ENCODE measurements at regions not wholly inside any gene's neighbourhood (a gene's known extent, or its start where the extent isn't known, plus 50 kb on each side); places are given as distances from the start of the nearest gene placed in this dataset.
A peak's percentile ranks its signal among the peaks of the same experiment; 100 is the strongest.
"Not testable (repeated sequence)": the region's sequence is repeated elsewhere in the genome, so short reads cannot be mapped to it uniquely, and the experiment has no call there.

- no peaks in the 10 kb centered on the region for H3K36me3 ChIP-seq (ENCODE audit: control insufficient read depth, insufficient read depth, low read length)
- WGBS (ENCODE audit: insufficient coverage), result 81% methylated on average over 5 of the region's 8 CpGs
- H3K4me1 ChIP-seq (ENCODE audit: control insufficient read depth, insufficient read depth, low read length), result peaks cover 41% of the 10 kb centered on the region
- H3K4me3 ChIP-seq (ENCODE audit: low read depth, low read length), result no peak overlapping the region
- H3K27me3 ChIP-seq (ENCODE audit: control insufficient read depth, insufficient read depth, low read length), result peaks cover 7% of the 10 kb centered on the region
- no peak overlapping the region for H3K27ac ChIP-seq (ENCODE audit: low read depth, low read length)
- peaks cover 3% of the 10 kb centered on the region for H3K9me3 ChIP-seq (ENCODE audit: control insufficient read depth, insufficient read depth, low read length)
- DNase-seq (ENCODE audit: low read depth in 4 of 6, low spot score in 6 of 6), result no peak
Observed at GRCh38 chr7:131944556-131945069, 388.2 kb upstream of the PODXL start.

GRCh38 chr7:131943646-131944045 is 387.2 kb upstream of the PODXL start:
- peaks cover 37% of the 10 kb centered on the region for H3K4me1 ChIP-seq (ENCODE audit: control insufficient read depth, insufficient read depth, low read length)
- H3K27ac ChIP-seq (ENCODE audit: low read depth, low read length), result no peak overlapping the region
- 38% methylated on average over 5 of the region's 7 CpGs for WGBS (ENCODE audit: insufficient coverage)
- peaks cover 7% of the 10 kb centered on the region for H3K27me3 ChIP-seq (ENCODE audit: control insufficient read depth, insufficient read depth, low read length)
- no peaks in the 10 kb centered on the region for H3K36me3 ChIP-seq (ENCODE audit: control insufficient read depth, insufficient read depth, low read length)
- H3K9me3 ChIP-seq (ENCODE audit: control insufficient read depth, insufficient read depth, low read length), result peaks cover 3% of the 10 kb centered on the region
- no peak overlapping the region for H3K4me3 ChIP-seq (ENCODE audit: low read depth, low read length)
- DNase-seq (ENCODE audit: low read depth in 4 of 6, low spot score in 6 of 6), result peak in 2 of 6 donors; percentile 38 to 84

- H3K27ac ChIP-seq (ENCODE audit: low read depth, low read length), result no peak overlapping the region
- H3K4me3 ChIP-seq (ENCODE audit: low read depth, low read length), result no peak overlapping the region
- H3K9me3 ChIP-seq (ENCODE audit: control insufficient read depth, insufficient read depth, low read length), result peaks cover 3% of the 10 kb centered on the region
- H3K27me3 ChIP-seq (ENCODE audit: control insufficient read depth, insufficient read depth, low read length), result peaks cover 7% of the 10 kb centered on the region
- H3K4me1 ChIP-seq (ENCODE audit: control insufficient read depth, insufficient read depth, low read length), result peaks cover 33% of the 10 kb centered on the region
- WGBS (ENCODE audit: insufficient coverage), result no CpG with 5 or more reads among the region's 4 CpGs
- H3K36me3 ChIP-seq (ENCODE audit: control insufficient read depth, insufficient read depth, low read length), result no peaks in the 10 kb centered on the region
- no peak for DNase-seq (ENCODE audit: low read depth in 4 of 6, low spot score in 6 of 6)
Observed at GRCh38 chr7:131943211-131943610, 386.8 kb upstream of the PODXL start.

- peaks cover 33% of the 10 kb centered on the region for H3K4me1 ChIP-seq (ENCODE audit: control insufficient read depth, insufficient read depth, low read length)
- peaks cover 3% of the 10 kb centered on the region for H3K9me3 ChIP-seq (ENCODE audit: control insufficient read depth, insufficient read depth, low read length)
- no peak overlapping the region for H3K27ac ChIP-seq (ENCODE audit: low read depth, low read length)
- 95% methylated on average over 4 of the region's 11 CpGs for WGBS (ENCODE audit: insufficient coverage)
- H3K4me3 ChIP-seq (ENCODE audit: low read depth, low read length), result no peak overlapping the region
- DNase-seq (ENCODE audit: low read depth in 4 of 6, low spot score in 6 of 6), result no peak
- H3K36me3 ChIP-seq (ENCODE audit: control insufficient read depth, insufficient read depth, low read length), result no peaks in the 10 kb centered on the region
- peaks cover 7% of the 10 kb centered on the region for H3K27me3 ChIP-seq (ENCODE audit: control insufficient read depth, insufficient read depth, low read length)
Observed at GRCh38 chr7:131942287-131943150, 386.1 kb upstream of the PODXL start.

- no peaks in the 10 kb centered on the region for H3K36me3 ChIP-seq (ENCODE audit: control insufficient read depth, insufficient read depth, low read length)
- no peak for DNase-seq (ENCODE audit: low read depth in 4 of 6, low spot score in 6 of 6)
- H3K4me1 ChIP-seq (ENCODE audit: control insufficient read depth, insufficient read depth, low read length), result peaks cover 33% of the 10 kb centered on the region
- H3K4me3 ChIP-seq (ENCODE audit: low read depth, low read length), result no peak overlapping the region
- peaks cover 3% of the 10 kb centered on the region for H3K9me3 ChIP-seq (ENCODE audit: control insufficient read depth, insufficient read depth, low read length)
- H3K27ac ChIP-seq (ENCODE audit: low read depth, low read length), result no peak overlapping the region
- WGBS (ENCODE audit: insufficient coverage), result no CpG with 5 or more reads among the region's 1 CpG
- peaks cover 5% of the 10 kb centered on the region for H3K27me3 ChIP-seq (ENCODE audit: control insufficient read depth, insufficient read depth, low read length)
Observed at GRCh38 chr7:131941291-131941690, 384.9 kb upstream of the PODXL start.

GRCh38 chr7:131940621-131941165 is 384.3 kb upstream of the PODXL start:
- no peaks in the 10 kb centered on the region for H3K36me3 ChIP-seq (ENCODE audit: control insufficient read depth, insufficient read depth, low read length)
- peak in 1 of 6 donors; percentile 76 for DNase-seq (ENCODE audit: low read depth in 4 of 6, low spot score in 6 of 6)
- no peaks in the 10 kb centered on the region for H3K27me3 ChIP-seq (ENCODE audit: control insufficient read depth, insufficient read depth, low read length)
- 53% methylated on average over 3 of the region's 4 CpGs for WGBS (ENCODE audit: insufficient coverage)
- H3K27ac ChIP-seq (ENCODE audit: low read depth, low read length), result no peak overlapping the region
- peaks cover 27% of the 10 kb centered on the region for H3K4me1 ChIP-seq (ENCODE audit: control insufficient read depth, insufficient read depth, low read length)
- H3K9me3 ChIP-seq (ENCODE audit: control insufficient read depth, insufficient read depth, low read length), result peaks cover 3% of the 10 kb centered on the region
- no peak overlapping the region for H3K4me3 ChIP-seq (ENCODE audit: low read depth, low read length)

- not testable (repeated sequence) for H3K27me3 ChIP-seq (ENCODE audit: control insufficient read depth, insufficient read depth, low read length); DNase-seq (ENCODE audit: low read depth in 4 of 6, low spot score in 6 of 6); H3K4me3 ChIP-seq (ENCODE audit: low read depth, low read length); H3K36me3 ChIP-seq (ENCODE audit: control insufficient read depth, insufficient read depth, low read length); H3K9me3 ChIP-seq (ENCODE audit: control insufficient read depth, insufficient read depth, low read length); H3K27ac ChIP-seq (ENCODE audit: low read depth, low read length)
- WGBS (ENCODE audit: insufficient coverage), result no CpG with 5 or more reads among the region's 3 CpGs
- peaks cover 16% of the 10 kb centered on the region for H3K4me1 ChIP-seq (ENCODE audit: control insufficient read depth, insufficient read depth, low read length)
Observed at GRCh38 chr7:131938788-131939187, 382.4 kb upstream of the PODXL start.

- H3K36me3 ChIP-seq (ENCODE audit: control insufficient read depth, insufficient read depth, low read length), result no peaks in the 10 kb centered on the region
- no peaks in the 10 kb centered on the region for H3K27me3 ChIP-seq (ENCODE audit: control insufficient read depth, insufficient read depth, low read length)
- no peak overlapping the region for H3K4me3 ChIP-seq (ENCODE audit: low read depth, low read length)
- H3K4me1 ChIP-seq (ENCODE audit: control insufficient read depth, insufficient read depth, low read length), result peaks cover 9% of the 10 kb centered on the region
- H3K27ac ChIP-seq (ENCODE audit: low read depth, low read length), result no peak overlapping the region
- peaks cover 3% of the 10 kb centered on the region for H3K9me3 ChIP-seq (ENCODE audit: control insufficient read depth, insufficient read depth, low read length)
- DNase-seq (ENCODE audit: low read depth in 4 of 6, low spot score in 6 of 6), result no peak
- WGBS (ENCODE audit: insufficient coverage), result 80% methylated on average over 1 of the region's 2 CpGs
Observed at GRCh38 chr7:131937868-131938267, 381.4 kb upstream of the PODXL start.

- H3K4me1 ChIP-seq (ENCODE audit: control insufficient read depth, insufficient read depth, low read length), result no peaks in the 10 kb centered on the region
- H3K27me3 ChIP-seq (ENCODE audit: control insufficient read depth, insufficient read depth, low read length), result no peaks in the 10 kb centered on the region
- WGBS (ENCODE audit: insufficient coverage), result 84% methylated on average over 3 of the region's 3 CpGs
- no peak for DNase-seq (ENCODE audit: low read depth in 4 of 6, low spot score in 6 of 6)
- no peak overlapping the region for H3K4me3 ChIP-seq (ENCODE audit: low read depth, low read length)
- H3K27ac ChIP-seq (ENCODE audit: low read depth, low read length), result no peak overlapping the region
- H3K9me3 ChIP-seq (ENCODE audit: control insufficient read depth, insufficient read depth, low read length), result no peaks in the 10 kb centered on the region
- H3K36me3 ChIP-seq (ENCODE audit: control insufficient read depth, insufficient read depth, low read length), result no peaks in the 10 kb centered on the region
Observed at GRCh38 chr7:131935180-131935579, 378.8 kb upstream of the PODXL start.

- Histone ChIP-seq H3K36me3 (ENCODE audit: control insufficient read depth, insufficient read depth, low read length) (no peaks in the 10 kb centered on the region), H3K27me3 (ENCODE audit: control insufficient read depth, insufficient read depth, low read length) (no peaks in the 10 kb centered on the region), H3K27ac (ENCODE audit: low read depth, low read length) (no peak overlapping the region), H3K4me3 (ENCODE audit: low read depth, low read length) (no peak overlapping the region), H3K9me3 (ENCODE audit: control insufficient read depth, insufficient read depth, low read length) (no peaks in the 10 kb centered on the region), H3K4me1 (ENCODE audit: control insufficient read depth, insufficient read depth, low read length) (no peaks in the 10 kb centered on the region)
- WGBS (ENCODE audit: insufficient coverage), result 71% methylated on average over 1 of the region's 3 CpGs
- DNase-seq (ENCODE audit: low read depth in 4 of 6, low spot score in 6 of 6), result no peak
Observed at GRCh38 chr7:131934452-131934851, 378.0 kb upstream of the PODXL start.

All from spinal cord (tissue), 9 donors.